Limb (tissue), 2 donors: ENCODE measurements at regions not wholly inside any gene's neighbourhood (a gene's known extent, or its start where the extent isn't known, plus 50 kb on each side); places are given as distances from the start of the nearest gene placed in this dataset.
"Not testable (repeated sequence)": the region's sequence is repeated elsewhere in the genome, so short reads cannot be mapped to it uniquely, and the experiment has no call there.

Experiments
- DNase-seq, 2 donors: peaks; one replicate each; pipeline ENCODE4 v3.0.0-alpha.2; 2016; ENCODE audit errors: extremely low spot score in 2 of 2

GRCh38 chr14:40129159-40129558 lies 696.9 kb upstream of the FBXO33 start:
- no peak for DNase-seq

- DNase-seq: no peak
Measured at GRCh38 chr14:40123816-40124215, 691.6 kb upstream of the FBXO33 start.

GRCh38 chr14:40122968-40123648 lies 690.9 kb upstream of the FBXO33 start:
- no peak for DNase-seq

GRCh38 chr14:40119765-40120164 lies 687.5 kb upstream of the FBXO33 start:
- no peak for DNase-seq

GRCh38 chr14:40119321-40119720 lies 687.1 kb upstream of the FBXO33 start:
- no peak for DNase-seq

GRCh38 chr14:40115583-40115982 lies 683.4 kb upstream of the FBXO33 start:
- DNase-seq: no peak

GRCh38 chr14:40113671-40114070 lies 681.4 kb upstream of the FBXO33 start:
- no peak for DNase-seq

- DNase-seq: no peak
Measured at GRCh38 chr14:40100544-40101196, 668.4 kb upstream of the FBXO33 start.

GRCh38 chr14:40099316-40099715 lies 667.1 kb upstream of the FBXO33 start:
- DNase-seq: no peak

GRCh38 chr14:40098468-40098867 lies 666.2 kb upstream of the FBXO33 start:
- no peak for DNase-seq

- no peak for DNase-seq
Measured at GRCh38 chr14:40096968-40097367, 664.7 kb upstream of the FBXO33 start.

- DNase-seq: no peak
Measured at GRCh38 chr14:40093800-40094199, 661.6 kb upstream of the FBXO33 start.

- DNase-seq: no peak
Measured at GRCh38 chr14:40074169-40074568, 641.9 kb upstream of the FBXO33 start.

- no peak for DNase-seq
Measured at GRCh38 chr14:40072175-40072574, 639.9 kb upstream of the FBXO33 start.

- DNase-seq: no peak
Measured at GRCh38 chr14:40058901-40059897, 627.0 kb upstream of the FBXO33 start.

- peak in 1 of 2 donors; percentile 74 for DNase-seq
Measured at GRCh38 chr14:40053416-40053815, 621.2 kb upstream of the FBXO33 start.

- peak in 1 of 2 donors; percentile 27 for DNase-seq
Measured at GRCh38 chr14:40028991-40029390, 596.8 kb upstream of the FBXO33 start.

GRCh38 chr14:40025101-40025500 lies 592.9 kb upstream of the FBXO33 start:
- no peak for DNase-seq

GRCh38 chr14:40010961-40011360 lies 578.7 kb upstream of the FBXO33 start:
- DNase-seq: no peak

GRCh38 chr14:40009771-40010170 lies 577.5 kb upstream of the FBXO33 start:
- no peak for DNase-seq

GRCh38 chr14:40008345-40008744 lies 576.1 kb upstream of the FBXO33 start:
- DNase-seq: not testable (repeated sequence)
